ENCODE measurements at regions not wholly inside any gene's neighbourhood (a gene's known extent, or its start where the extent isn't known, plus 50 kb on each side); places are given as distances from the start of the nearest gene placed in this dataset.

GRCh38 chr12:19933924-19934323 lies 434.4 kb upstream of the PDE3A start (continued):
- TF ChIP-seq, protein P1, sequence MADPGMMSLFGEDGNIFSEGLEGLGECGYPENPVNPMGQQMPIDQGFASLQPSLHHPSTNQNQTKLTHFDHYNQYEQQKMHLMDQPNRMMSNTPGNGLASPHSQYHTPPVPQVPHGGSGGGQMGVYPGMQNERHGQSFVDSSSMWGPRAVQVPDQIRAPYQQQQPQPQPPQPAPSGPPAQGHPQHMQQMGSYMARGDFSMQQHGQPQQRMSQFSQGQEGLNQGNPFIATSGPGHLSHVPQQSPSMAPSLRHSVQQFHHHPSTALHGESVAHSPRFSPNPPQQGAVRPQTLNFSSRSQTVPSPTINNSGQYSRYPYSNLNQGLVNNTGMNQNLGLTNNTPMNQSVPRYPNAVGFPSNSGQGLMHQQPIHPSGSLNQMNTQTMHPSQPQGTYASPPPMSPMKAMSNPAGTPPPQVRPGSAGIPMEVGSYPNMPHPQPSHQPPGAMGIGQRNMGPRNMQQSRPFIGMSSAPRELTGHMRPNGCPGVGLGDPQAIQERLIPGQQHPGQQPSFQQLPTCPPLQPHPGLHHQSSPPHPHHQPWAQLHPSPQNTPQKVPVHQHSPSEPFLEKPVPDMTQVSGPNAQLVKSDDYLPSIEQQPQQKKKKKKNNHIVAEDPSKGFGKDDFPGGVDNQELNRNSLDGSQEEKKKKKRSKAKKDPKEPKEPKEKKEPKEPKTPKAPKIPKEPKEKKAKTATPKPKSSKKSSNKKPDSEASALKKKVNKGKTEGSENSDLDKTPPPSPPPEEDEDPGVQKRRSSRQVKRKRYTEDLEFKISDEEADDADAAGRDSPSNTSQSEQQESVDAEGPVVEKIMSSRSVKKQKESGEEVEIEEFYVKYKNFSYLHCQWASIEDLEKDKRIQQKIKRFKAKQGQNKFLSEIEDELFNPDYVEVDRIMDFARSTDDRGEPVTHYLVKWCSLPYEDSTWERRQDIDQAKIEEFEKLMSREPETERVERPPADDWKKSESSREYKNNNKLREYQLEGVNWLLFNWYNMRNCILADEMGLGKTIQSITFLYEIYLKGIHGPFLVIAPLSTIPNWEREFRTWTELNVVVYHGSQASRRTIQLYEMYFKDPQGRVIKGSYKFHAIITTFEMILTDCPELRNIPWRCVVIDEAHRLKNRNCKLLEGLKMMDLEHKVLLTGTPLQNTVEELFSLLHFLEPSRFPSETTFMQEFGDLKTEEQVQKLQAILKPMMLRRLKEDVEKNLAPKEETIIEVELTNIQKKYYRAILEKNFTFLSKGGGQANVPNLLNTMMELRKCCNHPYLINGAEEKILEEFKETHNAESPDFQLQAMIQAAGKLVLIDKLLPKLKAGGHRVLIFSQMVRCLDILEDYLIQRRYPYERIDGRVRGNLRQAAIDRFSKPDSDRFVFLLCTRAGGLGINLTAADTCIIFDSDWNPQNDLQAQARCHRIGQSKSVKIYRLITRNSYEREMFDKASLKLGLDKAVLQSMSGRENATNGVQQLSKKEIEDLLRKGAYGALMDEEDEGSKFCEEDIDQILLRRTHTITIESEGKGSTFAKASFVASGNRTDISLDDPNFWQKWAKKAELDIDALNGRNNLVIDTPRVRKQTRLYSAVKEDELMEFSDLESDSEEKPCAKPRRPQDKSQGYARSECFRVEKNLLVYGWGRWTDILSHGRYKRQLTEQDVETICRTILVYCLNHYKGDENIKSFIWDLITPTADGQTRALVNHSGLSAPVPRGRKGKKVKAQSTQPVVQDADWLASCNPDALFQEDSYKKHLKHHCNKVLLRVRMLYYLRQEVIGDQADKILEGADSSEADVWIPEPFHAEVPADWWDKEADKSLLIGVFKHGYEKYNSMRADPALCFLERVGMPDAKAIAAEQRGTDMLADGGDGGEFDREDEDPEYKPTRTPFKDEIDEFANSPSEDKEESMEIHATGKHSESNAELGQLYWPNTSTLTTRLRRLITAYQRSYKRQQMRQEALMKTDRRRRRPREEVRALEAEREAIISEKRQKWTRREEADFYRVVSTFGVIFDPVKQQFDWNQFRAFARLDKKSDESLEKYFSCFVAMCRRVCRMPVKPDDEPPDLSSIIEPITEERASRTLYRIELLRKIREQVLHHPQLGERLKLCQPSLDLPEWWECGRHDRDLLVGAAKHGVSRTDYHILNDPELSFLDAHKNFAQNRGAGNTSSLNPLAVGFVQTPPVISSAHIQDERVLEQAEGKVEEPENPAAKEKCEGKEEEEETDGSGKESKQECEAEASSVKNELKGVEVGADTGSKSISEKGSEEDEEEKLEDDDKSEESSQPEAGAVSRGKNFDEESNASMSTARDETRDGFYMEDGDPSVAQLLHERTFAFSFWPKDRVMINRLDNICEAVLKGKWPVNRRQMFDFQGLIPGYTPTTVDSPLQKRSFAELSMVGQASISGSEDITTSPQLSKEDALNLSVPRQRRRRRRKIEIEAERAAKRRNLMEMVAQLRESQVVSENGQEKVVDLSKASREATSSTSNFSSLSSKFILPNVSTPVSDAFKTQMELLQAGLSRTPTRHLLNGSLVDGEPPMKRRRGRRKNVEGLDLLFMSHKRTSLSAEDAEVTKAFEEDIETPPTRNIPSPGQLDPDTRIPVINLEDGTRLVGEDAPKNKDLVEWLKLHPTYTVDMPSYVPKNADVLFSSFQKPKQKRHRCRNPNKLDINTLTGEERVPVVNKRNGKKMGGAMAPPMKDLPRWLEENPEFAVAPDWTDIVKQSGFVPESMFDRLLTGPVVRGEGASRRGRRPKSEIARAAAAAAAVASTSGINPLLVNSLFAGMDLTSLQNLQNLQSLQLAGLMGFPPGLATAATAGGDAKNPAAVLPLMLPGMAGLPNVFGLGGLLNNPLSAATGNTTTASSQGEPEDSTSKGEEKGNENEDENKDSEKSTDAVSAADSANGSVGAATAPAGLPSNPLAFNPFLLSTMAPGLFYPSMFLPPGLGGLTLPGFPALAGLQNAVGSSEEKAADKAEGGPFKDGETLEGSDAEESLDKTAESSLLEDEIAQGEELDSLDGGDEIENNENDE (IDR thresholded peaks at IDR 0.05; ENCODE audit: low read depth, low read length) = no peak

Measured in K562 (cell line).